Uterus (tissue), 3 donors: ENCODE measurements at regions not wholly inside any gene's neighbourhood (a gene's known extent, or its start where the extent isn't known, plus 50 kb on each side); places are given as distances from the start of the nearest gene placed in this dataset.
A peak's percentile ranks its signal among the peaks of the same experiment; 100 is the strongest.

Source experiments
- DNase-seq, 2 donors: peaks; one replicate each; pipeline ENCODE4 v3.0.0-alpha.2; 2019 to 2020
- H3K27ac ChIP-seq, 2 donors: fragments of 200-600 bp; sonication (generic); 1 replicate in 1 of 2; 2 replicates in 1 of 2; pipeline ENCODE4 v1.5.1; 2016 to 2018
- H3K27me3 ChIP-seq, 2 donors: fragments of 200-600 bp; sonication (generic); one replicate each; pipeline ENCODE4 v1.5.1; 2018 to 2019; ENCODE audit warnings: control low read depth in 1 of 2
- H3K36me3 ChIP-seq, 2 donors: fragments of 200-600 bp; sonication (generic); one replicate each; pipeline ENCODE4 v1.5.1; 2019; ENCODE audit warnings: control low read depth in 1 of 2
- H3K4me1 ChIP-seq, 2 donors: fragments of 200-600 bp; sonication (generic); one replicate each; pipeline ENCODE4 v1.5.1; 2018 to 2019; ENCODE audit warnings: control low read depth in 1 of 2
- H3K4me3 ChIP-seq, 2 donors: fragments of 200-600 bp; sonication (generic); 1 replicate in 1 of 2; 2 replicates in 1 of 2; pipeline ENCODE4 v1.5.1; 2018 to 2019; ENCODE audit warnings: mild to moderate bottlenecking in 1 of 2
- H3K9me3 ChIP-seq, 2 donors: fragments of 200-600 bp; sonication (generic); one replicate each; pipeline ENCODE4 v1.5.1; 2019; ENCODE audit warnings: control low read depth in 1 of 2
- CTCF ChIP-seq, 4 experiments: fragments of 200-600 bp in 2 of 4; fragments of 450-650 bp in 2 of 4; sonication (generic) in 2 of 4; IDR thresholded peaks; one replicate each; pipeline ENCODE4 v1.5.1; 2016 to 2019; ENCODE audit warnings: antibody characterized with exemption in 4 of 4, mild to moderate bottlenecking in 2 of 4, moderate library complexity in 1 of 4
- POLR2A ChIP-seq, 2 donors: fragments of 450-650 bp; IDR thresholded peaks; one replicate each; pipeline ENCODE4 v1.6.1; 2016; ENCODE audit warnings: antibody characterized with exemption in 2 of 2, mild to moderate bottlenecking in 1 of 2, moderate library complexity in 1 of 2
- intact Hi-C: fragments of 100-400 bp; cut with DNase I; formaldehyde crosslinking; loops from one replicate; pipeline ENCODE4 v1.15.1; 2023; ENCODE audit warnings: low total_unique reads
- donor health status: DM: yes; HTN: yes; CAD: no.

GRCh38 chr3:124161448-124161847 is 169.5 kb upstream of the ROPN1 start:
- TF ChIP-seq POLR2A (IDR thresholded peaks at IDR 0.05) (no peak), CTCF (IDR thresholded peaks at IDR 0.05) (no peak)
- H3K36me3 ChIP-seq = no peaks in the 10 kb centered on the region
- no peaks in the 10 kb centered on the region for H3K27me3 ChIP-seq
- DNase-seq = no peak
- H3K4me1 ChIP-seq = peaks cover 0 to 11% of the 10 kb centered on the region in 2 donors
- no peak overlapping the region for H3K4me3 ChIP-seq
- intact Hi-C loops = no loop called here
- no peaks in the 10 kb centered on the region for H3K9me3 ChIP-seq
- H3K27ac ChIP-seq = no peak overlapping the region

GRCh38 chr3:124163689-124164088 is 171.8 kb upstream of the ROPN1 start:
- intact Hi-C loops = no loop called here
- Histone ChIP-seq H3K9me3 (no peaks in the 10 kb centered on the region), H3K4me3 (no peak overlapping the region), H3K27me3 (no peaks in the 10 kb centered on the region), H3K36me3 (no peaks in the 10 kb centered on the region), H3K27ac (no peak overlapping the region), H3K4me1 (no peaks in the 10 kb centered on the region)
- TF ChIP-seq POLR2A (IDR thresholded peaks at IDR 0.05) (no peak), CTCF (IDR thresholded peaks at IDR 0.05) (no peak)
- no peak for DNase-seq

- H3K27me3 ChIP-seq = no peaks in the 10 kb centered on the region
- H3K4me3 ChIP-seq = no peak overlapping the region
- H3K36me3 ChIP-seq = no peaks in the 10 kb centered on the region
- H3K4me1 ChIP-seq = no peaks in the 10 kb centered on the region
- no peaks in the 10 kb centered on the region for H3K9me3 ChIP-seq
- H3K27ac ChIP-seq = no peak overlapping the region
- TF ChIP-seq CTCF (IDR thresholded peaks at IDR 0.05) (no peak), POLR2A (IDR thresholded peaks at IDR 0.05) (no peak)
- intact Hi-C loops = no loop called here
- no peak for DNase-seq
Observed at GRCh38 chr3:124168271-124168670, 176.3 kb upstream of the ROPN1 start.

- Histone ChIP-seq H3K36me3 (no peaks in the 10 kb centered on the region), H3K9me3 (no peaks in the 10 kb centered on the region), H3K27ac (peak overlapping the region in 1 of 2 donors; percentile 23), H3K4me1 (peaks cover 0 to 7% of the 10 kb centered on the region in 2 donors), H3K27me3 (no peaks in the 10 kb centered on the region), H3K4me3 (no peak overlapping the region)
- TF ChIP-seq CTCF (IDR thresholded peaks at IDR 0.05) (no peak), POLR2A (IDR thresholded peaks at IDR 0.05) (no peak)
- DNase-seq = no peak
- intact Hi-C loops = no loop called here
Observed at GRCh38 chr3:124172283-124172682, 180.4 kb upstream of the ROPN1 start.

- no peaks in the 10 kb centered on the region for H3K9me3 ChIP-seq
Observed at GRCh38 chr3:124172816-124173215, 180.9 kb upstream of the ROPN1 start.

More at GRCh38 chr3:124172816-124173215, 180.9 kb upstream of the ROPN1 start:
- no peaks in the 10 kb centered on the region for H3K27me3 ChIP-seq
- H3K27ac ChIP-seq = peak overlapping the region in 1 of 2 donors; percentile 23
- peaks cover 0 to 7% of the 10 kb centered on the region in 2 donors for H3K4me1 ChIP-seq
- no peak overlapping the region for H3K4me3 ChIP-seq
- intact Hi-C loops = no loop called here
- no peak for DNase-seq
- TF ChIP-seq CTCF (IDR thresholded peaks at IDR 0.05) (no peak), POLR2A (IDR thresholded peaks at IDR 0.05) (no peak)
- H3K36me3 ChIP-seq = no peaks in the 10 kb centered on the region
